GM13976 (cell line): ENCODE measurements at regions not wholly inside any gene's neighbourhood (a gene's known extent, or its start where the extent isn't known, plus 50 kb on each side); places are given as distances from the start of the nearest gene placed in this dataset.
"Not testable (repeated sequence)": the region's sequence is repeated elsewhere in the genome, so short reads cannot be mapped to it uniquely, and the experiment has no call there.

Experiments
- DNase-seq: peaks from one replicate; pipeline ENCODE4 v3.0.0; 2012; ENCODE audit warnings: low spot score
- CTCF ChIP-seq: IDR thresholded peaks from 2 replicates; pipeline ENCODE4 v1.5.1; 2012; ENCODE audit warnings: borderline replicate concordance, mild to moderate bottlenecking; ENCODE audit not compliant: insufficient read depth; ENCODE audit errors: extremely low read depth, missing control alignments, control extremely low read depth
- in situ Hi-C: fragments of 300-500 bp; cut with MboI; formaldehyde crosslinking; loops from one replicate; pipeline ENCODE4 v1.12.0; 2022; ENCODE audit warnings: low sequenced_read_pairs, mixed read lengths, inconsistent platforms; ENCODE audit not compliant: unreplicated experiment

DNA sequence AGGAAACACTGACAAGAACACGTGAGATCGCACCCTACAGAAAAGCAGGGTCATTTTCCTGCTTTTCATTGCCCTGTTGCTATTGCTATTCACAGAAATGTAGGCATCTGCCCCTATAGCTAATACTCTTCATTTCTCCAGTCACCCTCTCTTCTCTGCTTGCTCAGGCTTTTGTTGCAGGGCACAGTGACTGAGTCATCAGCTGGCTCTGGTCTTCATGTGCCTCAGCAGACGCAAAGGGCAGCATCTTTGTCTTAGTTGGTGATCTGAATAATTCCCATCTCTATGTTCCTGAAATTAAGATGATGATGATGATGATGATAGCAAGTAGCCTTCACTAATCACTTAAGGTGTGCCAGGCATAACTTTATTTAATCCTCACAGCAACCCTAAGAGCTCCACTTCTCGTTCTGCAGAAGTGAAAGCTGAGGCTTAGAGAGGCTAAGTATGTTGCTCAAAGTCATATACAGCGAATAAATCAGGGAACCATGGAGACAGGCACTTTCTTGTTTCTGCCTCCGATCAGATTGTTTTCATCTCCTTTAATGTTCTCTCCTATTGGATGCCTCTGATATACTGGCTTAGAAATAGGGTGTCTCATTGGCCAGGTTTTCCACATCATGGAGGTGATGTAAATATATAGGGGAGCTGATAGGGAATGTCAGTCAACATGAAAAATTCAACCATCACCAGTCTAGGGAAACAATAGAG is 133.0 kb upstream of the STK32A start:
- no peak for TF ChIP-seq CTCF
- in situ Hi-C loops, result no loop called here

GRCh38 chr5:147112899-147113298 is 121.9 kb upstream of the STK32A start:
- in situ Hi-C loops, result no loop called here
- no peak for DNase-seq
- TF ChIP-seq CTCF, result no peak

More for the DNA sequence above, 133.0 kb upstream of the STK32A start:
- no peak for DNase-seq

GRCh38 chr5:147113967-147114366 is 120.9 kb upstream of the STK32A start:
- in situ Hi-C loops, result no loop called here
- DNase-seq, result no peak
- TF ChIP-seq CTCF, result no peak

DNA sequence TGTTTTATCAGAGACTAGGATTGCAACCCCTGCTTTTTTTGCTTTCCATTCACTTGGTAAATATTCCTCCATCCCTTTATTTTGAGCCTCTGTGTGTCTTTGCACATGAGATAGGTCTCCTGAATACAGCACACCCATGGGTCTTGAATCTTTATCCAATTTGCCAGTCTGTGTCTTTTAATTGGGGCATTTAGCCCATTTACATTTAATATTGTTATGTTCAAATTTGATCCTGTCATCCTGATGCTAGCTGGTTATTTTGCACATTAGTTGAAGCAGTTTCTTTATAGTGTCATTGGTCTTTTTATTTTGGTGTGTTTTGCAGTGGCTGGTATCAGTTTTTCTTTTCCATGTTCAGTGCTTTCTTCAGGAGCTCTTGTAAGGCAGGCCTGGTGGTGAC is 95.1 kb upstream of the STK32A start:
- in situ Hi-C loops, DNase-seq: not testable (repeated sequence)

DNA sequence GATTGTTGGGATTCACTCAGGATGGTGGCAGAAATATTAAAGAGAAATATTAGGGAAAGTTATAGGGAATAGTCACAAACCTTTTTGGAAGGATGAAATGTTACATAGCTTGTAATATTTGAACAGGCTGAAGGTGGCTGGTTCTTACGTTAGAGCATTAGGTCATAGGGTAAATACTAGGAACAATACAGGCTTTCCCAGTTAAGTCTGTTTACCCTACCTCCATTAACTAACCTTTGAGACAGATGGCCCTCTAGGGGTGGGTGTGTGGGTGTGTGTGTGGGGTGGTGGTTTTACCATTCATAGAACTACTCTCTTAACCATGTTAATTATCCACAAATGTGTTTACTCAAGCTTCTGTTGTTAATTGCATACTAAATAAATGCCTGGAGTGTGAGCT is 94.3 kb upstream of the STK32A start:
- in situ Hi-C loops, result no loop called here
- DNase-seq, result no peak
- no peak for TF ChIP-seq CTCF

GRCh38 chr5:147141580-147141979 is 93.2 kb upstream of the STK32A start:
- in situ Hi-C loops, DNase-seq: not testable (repeated sequence)

- in situ Hi-C loops, result no loop called here
- no peak for DNase-seq
- TF ChIP-seq CTCF, result no peak
Measured at GRCh38 chr5:147143215-147143614, 91.6 kb upstream of the STK32A start.

GRCh38 chr5:147145328-147145727 is 89.5 kb upstream of the STK32A start:
- no peak for DNase-seq
- in situ Hi-C loops, result no loop called here
- TF ChIP-seq CTCF, result no peak
